DND-41 (cell line): ENCODE measurements at regions not wholly inside any gene's neighbourhood (a gene's known extent, or its start where the extent isn't known, plus 50 kb on each side); places are given as distances from the start of the nearest gene placed in this dataset.

ENCODE experiments used
- EZH2 ChIP-seq: IDR thresholded peaks from 3 replicates; pipeline ENCODE4 v1.6.1; 2012; ENCODE audit warnings: borderline replicate concordance, low read depth, mild to moderate bottlenecking, moderate library complexity, low read length, inconsistent platforms; ENCODE audit not compliant: severe bottlenecking
- TF ChIP-seq, protein P1 (sequence below): IDR thresholded peaks from 2 replicates; pipeline ENCODE4 v1.5.1; 2012; ENCODE audit warnings: borderline replicate concordance, low read length, moderate library complexity, mild to moderate bottlenecking; ENCODE audit not compliant: poor library complexity, severe bottlenecking; ENCODE audit errors: extremely low read depth

DNA sequence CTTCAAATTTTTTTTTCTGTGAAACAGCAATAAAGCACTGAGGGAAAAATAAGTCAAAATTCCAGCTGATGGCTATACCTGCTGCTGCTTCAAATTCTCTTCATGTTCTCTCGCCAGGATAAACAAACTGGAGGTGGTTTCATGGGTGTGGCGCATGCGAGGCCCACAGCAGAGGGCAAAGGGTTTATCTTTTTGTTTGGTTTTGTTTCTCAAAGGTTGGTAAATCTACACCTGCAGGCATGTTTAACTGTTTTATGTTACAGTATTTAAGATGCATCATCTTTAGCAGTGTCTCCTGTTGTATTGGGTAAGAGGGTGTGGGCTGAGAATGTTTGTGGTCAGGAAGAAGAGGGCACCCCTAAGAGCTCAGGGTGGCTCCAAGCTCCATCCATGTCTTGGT is 342.2 kb downstream of the CDH26 start:
- TF ChIP-seq, protein P1, sequence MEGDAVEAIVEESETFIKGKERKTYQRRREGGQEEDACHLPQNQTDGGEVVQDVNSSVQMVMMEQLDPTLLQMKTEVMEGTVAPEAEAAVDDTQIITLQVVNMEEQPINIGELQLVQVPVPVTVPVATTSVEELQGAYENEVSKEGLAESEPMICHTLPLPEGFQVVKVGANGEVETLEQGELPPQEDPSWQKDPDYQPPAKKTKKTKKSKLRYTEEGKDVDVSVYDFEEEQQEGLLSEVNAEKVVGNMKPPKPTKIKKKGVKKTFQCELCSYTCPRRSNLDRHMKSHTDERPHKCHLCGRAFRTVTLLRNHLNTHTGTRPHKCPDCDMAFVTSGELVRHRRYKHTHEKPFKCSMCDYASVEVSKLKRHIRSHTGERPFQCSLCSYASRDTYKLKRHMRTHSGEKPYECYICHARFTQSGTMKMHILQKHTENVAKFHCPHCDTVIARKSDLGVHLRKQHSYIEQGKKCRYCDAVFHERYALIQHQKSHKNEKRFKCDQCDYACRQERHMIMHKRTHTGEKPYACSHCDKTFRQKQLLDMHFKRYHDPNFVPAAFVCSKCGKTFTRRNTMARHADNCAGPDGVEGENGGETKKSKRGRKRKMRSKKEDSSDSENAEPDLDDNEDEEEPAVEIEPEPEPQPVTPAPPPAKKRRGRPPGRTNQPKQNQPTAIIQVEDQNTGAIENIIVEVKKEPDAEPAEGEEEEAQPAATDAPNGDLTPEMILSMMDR: no peak
- no peak for TF ChIP-seq EZH2
